HG03039 (cell line): ENCODE measurements at regions not wholly inside any gene's neighbourhood (a gene's known extent, or its start where the extent isn't known, plus 50 kb on each side); places are given as distances from the start of the nearest gene placed in this dataset.
"Not testable (repeated sequence)": the region's sequence is repeated elsewhere in the genome, so short reads cannot be mapped to it uniquely, and the experiment has no call there.

ENCODE experiments used
- ATAC-seq: cut with Tn5 transposase; IDR thresholded peaks from one replicate; pipeline ENCODE4 v1.9.1; 2021; ENCODE audit warnings: mild to moderate bottlenecking, moderate library complexity; ENCODE audit not compliant: unreplicated experiment

- no peak for ATAC-seq
Measured at GRCh38 chr10:64626924-64627323, 1105.7 kb downstream of the REEP3 start.

- ATAC-seq, result no peak
Measured at GRCh38 chr10:64630534-64630933, 1109.3 kb downstream of the REEP3 start.

GRCh38 chr10:64635906-64636305 is 1114.7 kb downstream of the REEP3 start:
- no peak for ATAC-seq

GRCh38 chr10:64636461-64636860 is 1115.3 kb downstream of the REEP3 start:
- ATAC-seq, result no peak

GRCh38 chr10:64637939-64638338 is 1116.7 kb downstream of the REEP3 start:
- no peak for ATAC-seq

- ATAC-seq, result no peak
Measured at GRCh38 chr10:64648915-64649314, 1127.7 kb downstream of the REEP3 start.

GRCh38 chr10:64658528-64658927 is 1137.3 kb downstream of the REEP3 start:
- ATAC-seq, result no peak

GRCh38 chr10:64659311-64659710 is 1138.1 kb downstream of the REEP3 start:
- ATAC-seq, result no peak

- ATAC-seq, result no peak
Measured at GRCh38 chr10:64682043-64682442, 1160.8 kb downstream of the REEP3 start.

GRCh38 chr10:64690194-64690593 is 1169.0 kb downstream of the REEP3 start:
- no peak for ATAC-seq

GRCh38 chr10:64699244-64699643 is 1178.0 kb downstream of the REEP3 start:
- no peak for ATAC-seq

- not testable (repeated sequence) for ATAC-seq
Measured at GRCh38 chr10:64702086-64702485, 1180.9 kb downstream of the REEP3 start.

GRCh38 chr10:64708884-64709681 is 1187.9 kb downstream of the REEP3 start:
- no peak for ATAC-seq

- no peak for ATAC-seq
Measured at GRCh38 chr10:64726466-64726865, 1205.3 kb downstream of the REEP3 start.

- ATAC-seq, result no peak
Measured at GRCh38 chr10:64731016-64731415, 1209.8 kb downstream of the REEP3 start.

GRCh38 chr10:64732372-64732957 is 1211.3 kb downstream of the REEP3 start:
- ATAC-seq, result no peak

- no peak for ATAC-seq
Measured at GRCh38 chr10:64733980-64734379, 1212.8 kb downstream of the REEP3 start.

- no peak for ATAC-seq
Measured at GRCh38 chr10:64738462-64738861, 1217.3 kb downstream of the REEP3 start.

GRCh38 chr10:64745565-64745964 is 1224.4 kb downstream of the REEP3 start:
- ATAC-seq, result no peak

- no peak for ATAC-seq
Measured at GRCh38 chr10:64750672-64751071, 1229.5 kb downstream of the REEP3 start.

GRCh38 chr10:64753516-64753915 is 1232.3 kb downstream of the REEP3 start:
- ATAC-seq, result no peak

- ATAC-seq, result no peak
Measured at GRCh38 chr10:64760371-64760770, 1239.2 kb downstream of the REEP3 start.

- no peak for ATAC-seq
Measured at GRCh38 chr10:64762861-64763260, 1241.7 kb downstream of the REEP3 start.
